RWPE2 (cell line): ENCODE measurements at regions not wholly inside any gene's neighbourhood (a gene's known extent, or its start where the extent isn't known, plus 50 kb on each side); places are given as distances from the start of the nearest gene placed in this dataset.

ENCODE experiments used
- ATAC-seq: fragments of 200-7000 bp; cut with Tn5 transposase; 3 replicates; pipeline ENCODE4 v1.9.1; 2021; ENCODE audit warnings: low read depth
- DNase-seq: peaks from one replicate; pipeline ENCODE4 v3.0.0-alpha.2; 2020; ENCODE audit warnings: low spot score
- H3K27ac ChIP-seq: fragments of 450-650 bp; 2 replicates; pipeline ENCODE4 v1.5.1; 2017; ENCODE audit warnings: mild to moderate bottlenecking; ENCODE audit not compliant: poor library complexity, severe bottlenecking
- H3K27me3 ChIP-seq: fragments of 250-450 bp; sonication (Bioruptor Pico); 2 replicates; pipeline ENCODE4 v1.5.1; 2021; ENCODE audit warnings: mild to moderate bottlenecking, moderate library complexity; ENCODE audit not compliant: insufficient read depth, poor library complexity, severe bottlenecking
- H3K36me3 ChIP-seq: fragments of 250-450 bp; sonication (Bioruptor Pico); 2 replicates; pipeline ENCODE4 v1.5.1; 2020; ENCODE audit warnings: low read depth, mild to moderate bottlenecking, moderate library complexity
- H3K4me1 ChIP-seq: fragments of 250-450 bp; sonication (Bioruptor Pico); 2 replicates; pipeline ENCODE4 v1.5.1; 2021; ENCODE audit warnings: mild to moderate bottlenecking, moderate library complexity; ENCODE audit not compliant: insufficient read depth, poor library complexity, severe bottlenecking
- H3K4me3 ChIP-seq: fragments of 250-450 bp; sonication (Bioruptor Pico); 2 replicates; pipeline ENCODE4 v1.5.1; 2021; ENCODE audit warnings: mild to moderate bottlenecking, moderate library complexity; ENCODE audit not compliant: severe bottlenecking
- H3K9me3 ChIP-seq: fragments of 250-450 bp; sonication (Bioruptor Pico); 2 replicates; pipeline ENCODE4 v1.5.1; 2021; ENCODE audit warnings: mild to moderate bottlenecking, moderate library complexity; ENCODE audit not compliant: severe bottlenecking
- CTCF ChIP-seq: fragments of 450-650 bp; IDR thresholded peaks from one replicate; pipeline ENCODE4 v1.5.1; 2017; ENCODE audit warnings: mild to moderate bottlenecking, moderate library complexity; ENCODE audit not compliant: poor library complexity, severe bottlenecking

GRCh38 chr13:67772807-67773453 is 542.8 kb upstream of the PCDH9 start:
- Histone ChIP-seq H3K9me3 (no peaks in the 10 kb centered on the region), H3K4me3 (no peak overlapping the region), H3K27ac (no peak overlapping the region), H3K4me1 (no peaks in the 10 kb centered on the region), H3K27me3 (no peaks in the 10 kb centered on the region), H3K36me3 (no peaks in the 10 kb centered on the region)
- ATAC-seq: no peak
- no peak for DNase-seq
- no peak for TF ChIP-seq CTCF

DNA sequence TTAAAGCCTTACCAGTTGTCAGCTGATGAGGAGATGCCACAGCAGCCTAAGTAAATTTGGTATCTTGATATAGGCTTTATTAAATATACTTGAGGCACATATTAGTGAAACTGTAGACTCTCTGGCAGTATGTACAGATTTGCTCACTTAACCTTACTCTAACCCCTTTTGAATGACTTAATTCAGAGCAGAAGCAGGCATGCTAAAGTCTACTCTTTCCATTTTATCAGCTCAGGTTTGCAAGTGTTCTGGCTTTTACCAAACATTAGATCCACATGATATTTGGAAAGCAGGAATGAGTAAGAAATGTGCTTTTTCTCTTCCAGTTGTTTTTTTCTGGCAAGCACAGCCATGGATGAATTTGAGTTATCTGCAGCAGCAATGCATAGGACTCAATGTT is 541.0 kb upstream of the PCDH9 start:
- H3K36me3 ChIP-seq: no peaks in the 10 kb centered on the region
- H3K9me3 ChIP-seq: no peaks in the 10 kb centered on the region
- ATAC-seq: no peak
- no peaks in the 10 kb centered on the region for H3K4me1 ChIP-seq
- DNase-seq: no peak
- no peak overlapping the region for H3K4me3 ChIP-seq
- TF ChIP-seq CTCF: no peak
- H3K27ac ChIP-seq: no peak overlapping the region
- no peaks in the 10 kb centered on the region for H3K27me3 ChIP-seq

- Histone ChIP-seq H3K9me3 (no peaks in the 10 kb centered on the region), H3K27me3 (no peaks in the 10 kb centered on the region), H3K36me3 (no peaks in the 10 kb centered on the region), H3K4me1 (no peaks in the 10 kb centered on the region), H3K27ac (no peak overlapping the region), H3K4me3 (no peak overlapping the region)
- no peak for DNase-seq
- no peak for TF ChIP-seq CTCF
- ATAC-seq: no peak
These were observed 539.8 kb upstream of the PCDH9 start for GRCh38 chr13:67769987-67770341.

- no peak for TF ChIP-seq CTCF
- DNase-seq: no peak
- Histone ChIP-seq H3K27me3 (no peaks in the 10 kb centered on the region), H3K4me1 (no peaks in the 10 kb centered on the region), H3K27ac (no peak overlapping the region), H3K36me3 (no peaks in the 10 kb centered on the region), H3K4me3 (no peak overlapping the region), H3K9me3 (no peaks in the 10 kb centered on the region)
- ATAC-seq: no peak
These were observed 539.2 kb upstream of the PCDH9 start for GRCh38 chr13:67769063-67769986.

- DNase-seq (no peak), ATAC-seq (no peak)
- no peak overlapping the region for H3K4me3 ChIP-seq
- no peak for TF ChIP-seq CTCF
- H3K27ac ChIP-seq: no peak overlapping the region
- no peaks in the 10 kb centered on the region for H3K27me3 ChIP-seq
- H3K36me3 ChIP-seq: no peaks in the 10 kb centered on the region
- H3K4me1 ChIP-seq: no peaks in the 10 kb centered on the region
- H3K9me3 ChIP-seq: no peaks in the 10 kb centered on the region
These were observed 533.8 kb upstream of the PCDH9 start for GRCh38 chr13:67763984-67764383.
